ENCODE measurements at regions not wholly inside any gene's neighbourhood (a gene's known extent, or its start where the extent isn't known, plus 50 kb on each side); places are given as distances from the start of the nearest gene placed in this dataset.
"Not testable (repeated sequence)": the region's sequence is repeated elsewhere in the genome, so short reads cannot be mapped to it uniquely, and the experiment has no call there.

GRCh38 chr2:209277444-209277843 lies 146.4 kb upstream of the MAP2 start:
- intact Hi-C loops (cut with micrococcal nuclease; ENCODE audit: unreplicated experiment): no loop called here
- Histone ChIP-seq H3K4me3 (ENCODE audit: low read depth, low read length, poor library complexity, severe bottlenecking) (no peak overlapping the region), H3K4me1 (ENCODE audit: insufficient read depth, low read length, poor library complexity, severe bottlenecking) (no peaks in the 10 kb centered on the region), H3K9me3 (ENCODE audit: low read depth, low read length, poor library complexity, severe bottlenecking) (no peaks in the 10 kb centered on the region), H3K27ac (ENCODE audit: low read depth, low read length, poor library complexity, severe bottlenecking) (no peak overlapping the region), H3K27me3 (replicated peaks; ENCODE audit: insufficient read depth, low read depth, low read length, poor library complexity) (peaks cover 12% of the 10 kb centered on the region), H3K36me3 (ENCODE audit: insufficient read depth, low read length, poor library complexity, severe bottlenecking) (no peaks in the 10 kb centered on the region)
- POLR2A ChIA-PET (ENCODE audit: low non-redundant PET): no interaction called here
- CTCF ChIA-PET: no interaction called here
- TF ChIP-seq CTCF (conservative IDR thresholded peaks at IDR 0.05; ENCODE audit: low read depth, low read length) (no peak), EZH2 (IDR thresholded peaks at IDR 0.05; ENCODE audit: borderline replicate concordance, low read depth, low read length, poor library complexity, severe bottlenecking) (no peak)
- DNase-seq (ENCODE audit: low spot score): no peak
- BruUV-seq (replicated peaks): no TSS peak

GRCh38 chr2:209298601-209299000 lies 125.2 kb upstream of the MAP2 start:
- Histone ChIP-seq H3K4me3 (ENCODE audit: low read depth, low read length, poor library complexity, severe bottlenecking) (no peak overlapping the region), H3K9me3 (ENCODE audit: low read depth, low read length, poor library complexity, severe bottlenecking) (no peaks in the 10 kb centered on the region), H3K36me3 (ENCODE audit: insufficient read depth, low read length, poor library complexity, severe bottlenecking) (no peaks in the 10 kb centered on the region), H3K27ac (ENCODE audit: low read depth, low read length, poor library complexity, severe bottlenecking) (no peak overlapping the region), H3K27me3 (replicated peaks; ENCODE audit: insufficient read depth, low read depth, low read length, poor library complexity) (peaks cover 8% of the 10 kb centered on the region), H3K4me1 (ENCODE audit: insufficient read depth, low read length, poor library complexity, severe bottlenecking) (no peaks in the 10 kb centered on the region)
- BruUV-seq (replicated peaks): no TSS peak
- intact Hi-C loops (cut with micrococcal nuclease; ENCODE audit: unreplicated experiment): no loop called here
- TF ChIP-seq EZH2 (IDR thresholded peaks at IDR 0.05; ENCODE audit: borderline replicate concordance, low read depth, low read length, poor library complexity, severe bottlenecking) (no peak), CTCF (conservative IDR thresholded peaks at IDR 0.05; ENCODE audit: low read depth, low read length) (no peak)
- ChIA-PET CTCF (no interaction called here), POLR2A (ENCODE audit: low non-redundant PET) (no interaction called here)
- DNase-seq (ENCODE audit: low spot score): no peak

- CTCF ChIA-PET; H3K27ac ChIP-seq (ENCODE audit: low read depth, low read length, poor library complexity, severe bottlenecking); DNase-seq (ENCODE audit: low spot score); H3K4me3 ChIP-seq (ENCODE audit: low read depth, low read length, poor library complexity, severe bottlenecking); intact Hi-C loops (cut with micrococcal nuclease; ENCODE audit: unreplicated experiment); POLR2A ChIA-PET (ENCODE audit: low non-redundant PET); BruUV-seq (replicated peaks); H3K36me3 ChIP-seq (ENCODE audit: insufficient read depth, low read length, poor library complexity, severe bottlenecking); H3K9me3 ChIP-seq (ENCODE audit: low read depth, low read length, poor library complexity, severe bottlenecking); H3K4me1 ChIP-seq (ENCODE audit: insufficient read depth, low read length, poor library complexity, severe bottlenecking); H3K27me3 ChIP-seq (replicated peaks; ENCODE audit: insufficient read depth, low read depth, low read length, poor library complexity): not testable (repeated sequence)
These were observed 124.4 kb upstream of the MAP2 start for GRCh38 chr2:209299478-209299877.

GRCh38 chr2:209300766-209301165 lies 123.1 kb upstream of the MAP2 start:
- BruUV-seq (replicated peaks); intact Hi-C loops (cut with micrococcal nuclease; ENCODE audit: unreplicated experiment); H3K27ac ChIP-seq (ENCODE audit: low read depth, low read length, poor library complexity, severe bottlenecking); H3K36me3 ChIP-seq (ENCODE audit: insufficient read depth, low read length, poor library complexity, severe bottlenecking); H3K9me3 ChIP-seq (ENCODE audit: low read depth, low read length, poor library complexity, severe bottlenecking); H3K4me1 ChIP-seq (ENCODE audit: insufficient read depth, low read length, poor library complexity, severe bottlenecking); CTCF ChIA-PET; POLR2A ChIA-PET (ENCODE audit: low non-redundant PET); DNase-seq (ENCODE audit: low spot score); H3K27me3 ChIP-seq (replicated peaks; ENCODE audit: insufficient read depth, low read depth, low read length, poor library complexity); H3K4me3 ChIP-seq (ENCODE audit: low read depth, low read length, poor library complexity, severe bottlenecking): not testable (repeated sequence)

Data from A673 (cell line).